ENCODE measurements at regions not wholly inside any gene's neighbourhood (a gene's known extent, or its start where the extent isn't known, plus 50 kb on each side); places are given as distances from the start of the nearest gene placed in this dataset.

- DNase-seq (ENCODE audit: low read depth, low spot score) (no peak), ATAC-seq (no peak), FAIRE-seq (no peak)
- Histone ChIP-seq H3K9me3 (replicated peaks; ENCODE audit: control insufficient read depth, insufficient read depth, low read length) (no peaks in the 10 kb centered on the region; the same call in 2 of the 3 replicates), H3K9ac (ENCODE audit: control insufficient read depth, insufficient read depth, low read length) (no peak overlapping the region), H3K4me1 (ENCODE audit: control insufficient read depth, insufficient read depth, low read length) (no peaks in the 10 kb centered on the region), H3K27me3 (replicated peaks in 1 of 2; ENCODE audit: control insufficient read depth in 2 of 2, insufficient read depth in 2 of 2, low read length in 1 of 2) (no peaks in the 10 kb centered on the region), H3K36me3 (ENCODE audit: control insufficient read depth in 2 of 2, insufficient read depth in 2 of 2, low read length in 1 of 2) (no peaks in the 10 kb centered on the region), H2AFZ (ENCODE audit: control insufficient read depth, low read depth, low read length) (no peak overlapping the region), H3K4me2 (ENCODE audit: control insufficient read depth, insufficient read depth) (no peak overlapping the region), H3K4me3 (no peak overlapping the region), H3K79me2 (ENCODE audit: control insufficient read depth, insufficient read depth, low read length) (no peaks in the 10 kb centered on the region), H4K20me1 (ENCODE audit: control insufficient read depth, insufficient read depth) (no peaks in the 10 kb centered on the region), H3K27ac (ENCODE audit: control insufficient read depth, insufficient read depth) (no peak overlapping the region)
- POLR2A ChIA-PET, result no interaction called here
- CTCF ChIA-PET, result no interaction called here
- intact Hi-C loops (cut with micrococcal nuclease; ENCODE audit: unreplicated experiment), result no loop called here
- RAD21 ChIA-PET (ENCODE audit: unreplicated experiment), result no interaction called here
- TF ChIP-seq RCOR1 (conservative IDR thresholded peaks at IDR 0.05; ENCODE audit: low read depth, low read length) (no peak), CHD4 (IDR thresholded peaks at IDR 0.05) (no peak), ZBTB4 (CRISPR knock-in tag; IDR thresholded peaks at IDR 0.05) (no peak), IKZF2 (IDR thresholded peaks at IDR 0.05) (no peak), POU2F2 (IDR thresholded peaks at IDR 0.05; ENCODE audit: borderline replicate concordance, low read depth, low read length) (no peak), PRDM15 (CRISPR knock-in tag; IDR thresholded peaks at IDR 0.05) (no peak), JUNB (IDR thresholded peaks at IDR 0.05) (no peak), IRF5 (IDR thresholded peaks at IDR 0.05; ENCODE audit: borderline replicate concordance) (no peak), USF2 (IDR thresholded peaks at IDR 0.05; ENCODE audit: borderline replicate concordance, low read depth, low read length) (no peak), BACH1 (IDR thresholded peaks at IDR 0.05; ENCODE audit: borderline replicate concordance) (no peak), TARDBP (IDR thresholded peaks at IDR 0.05; ENCODE audit: borderline replicate concordance) (no peak), JUND (IDR thresholded peaks at IDR 0.05; ENCODE audit: low read depth, low read length) (no peak), GATAD2B (conservative IDR thresholded peaks at IDR 0.05; ENCODE audit: low read depth) (no peak)
- WGBS (ENCODE audit: insufficient coverage, insufficient replicate concordance, low lambda C conversion rate, missing lambda C conversion rate), result 71% methylated on average over 24 of the region's 24 CpGs
- BruUV-seq (replicated peaks), result no TSS peak
- SMC1A ChIA-PET (ENCODE audit: uncharacterized antibody, unreplicated experiment), result no interaction called here
- in situ Hi-C loops (cut with MboI), result no loop called here
Measured at GRCh38 chr2:241981076-241981700, 111.7 kb downstream of the RTP5 start.
